ENCODE measurements at regions not wholly inside any gene's neighbourhood (a gene's known extent, or its start where the extent isn't known, plus 50 kb on each side); places are given as distances from the start of the nearest gene placed in this dataset.

DNA sequence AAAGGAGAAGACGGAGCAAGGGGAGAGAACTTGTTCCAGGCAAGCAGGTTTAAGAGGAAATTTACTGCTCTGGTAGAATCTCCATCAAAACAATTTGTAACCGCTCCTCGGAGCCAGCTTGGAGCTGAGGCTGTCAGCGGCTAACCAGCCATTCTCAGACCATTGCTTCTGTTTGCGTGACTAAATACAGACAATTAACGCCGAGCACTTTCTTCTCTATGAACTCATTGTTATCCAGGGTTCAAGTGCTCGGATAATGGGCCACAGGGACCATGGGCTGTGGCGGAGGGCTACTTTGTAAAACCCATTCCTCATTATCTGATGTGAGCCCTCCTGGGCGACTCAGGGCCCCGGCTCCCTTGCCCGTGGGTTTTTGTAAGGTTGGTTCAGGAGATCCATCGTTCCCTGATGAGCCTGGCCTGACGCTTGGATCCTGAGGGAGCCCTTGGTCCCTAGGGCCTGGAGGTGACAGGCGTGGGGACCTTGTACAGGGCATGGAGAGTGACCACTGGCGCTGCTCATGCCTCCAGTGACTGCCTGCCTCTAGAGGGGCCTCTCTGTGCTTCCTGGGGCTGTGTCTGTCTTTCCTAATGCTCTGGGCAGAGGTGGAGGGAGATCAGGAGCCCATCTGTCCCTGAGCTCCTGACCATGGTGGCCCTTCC, 61.5 kb upstream of the ZNF536 start:
- no peak for DNase-seq

DNA sequence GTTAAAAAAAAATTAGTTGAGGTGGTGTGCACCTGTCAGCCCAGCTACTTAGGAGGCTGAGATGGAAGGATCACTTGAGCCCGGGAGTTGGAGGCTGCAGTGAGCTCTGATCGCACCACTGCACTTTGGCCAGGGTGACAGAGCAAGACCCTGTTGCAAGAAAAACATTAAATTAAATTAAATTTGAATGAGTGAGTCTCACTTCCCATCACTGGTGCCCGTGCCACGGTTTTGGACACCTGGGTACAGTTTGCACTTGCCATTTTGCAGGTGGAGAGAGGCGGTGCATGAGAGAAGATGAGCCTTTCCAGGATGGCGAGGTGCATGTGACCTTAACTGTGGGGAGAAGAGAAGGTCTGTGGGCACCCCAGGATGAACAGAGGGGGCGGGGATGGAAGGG, 60.3 kb upstream of the ZNF536 start:
- no peak for DNase-seq

DNA sequence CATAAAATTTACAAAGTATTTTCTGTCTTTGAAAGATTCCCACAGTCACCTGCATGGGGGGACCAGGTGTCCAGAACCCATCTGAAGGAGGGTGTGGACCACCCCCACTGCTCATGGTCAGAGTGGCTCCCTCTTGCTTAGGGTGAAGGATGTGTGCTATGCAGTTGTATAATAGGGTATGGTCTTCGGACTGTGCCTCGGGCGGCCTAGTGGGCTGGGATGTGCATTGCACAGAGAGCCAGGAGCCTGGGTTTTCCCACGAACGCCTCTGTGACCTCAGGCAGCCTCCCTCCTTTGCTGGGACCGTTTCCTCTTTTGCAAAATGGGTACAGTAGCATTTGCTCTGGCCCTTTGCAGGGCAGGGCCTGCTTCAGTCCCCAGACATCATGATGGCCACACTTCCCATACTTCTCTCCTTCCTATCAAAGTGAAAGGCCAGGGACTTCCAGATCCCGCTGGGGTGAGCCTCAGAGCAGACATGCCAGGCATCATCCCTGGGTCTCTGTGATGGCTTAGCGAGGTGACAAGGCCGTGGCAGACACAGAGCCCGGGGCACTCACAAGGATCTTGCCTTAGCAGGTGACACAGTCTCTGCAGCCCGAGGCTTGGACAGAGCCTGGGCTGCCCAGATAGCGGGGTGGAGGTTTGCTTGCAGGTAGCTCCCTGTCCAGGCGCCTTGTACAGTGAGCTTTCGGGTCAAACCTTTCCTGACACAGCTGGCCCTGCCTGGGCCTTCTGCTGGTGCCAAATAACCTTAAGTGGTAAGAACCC, 59.4 kb upstream of the ZNF536 start:
- no peak for DNase-seq

DNA sequence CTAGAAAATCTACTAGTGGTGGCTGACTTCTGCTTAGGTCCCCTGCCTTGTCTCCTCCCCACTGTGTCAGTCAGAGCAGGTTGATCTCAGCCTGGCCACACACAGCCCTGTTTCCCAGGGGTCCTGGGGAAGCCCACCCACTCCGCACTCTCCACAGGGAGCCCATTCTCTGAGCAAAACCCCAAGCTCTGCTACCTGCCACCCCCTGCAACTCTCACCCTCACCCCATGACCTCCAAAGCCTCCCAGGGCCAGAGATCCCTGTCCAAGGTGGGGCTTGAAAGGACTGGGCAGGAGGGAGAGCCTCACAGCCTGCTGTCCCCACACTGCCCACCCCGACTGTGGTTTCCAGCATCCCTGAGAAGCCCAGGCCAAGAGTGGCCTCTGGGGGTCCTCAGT, 58.8 kb upstream of the ZNF536 start:
- no peak for DNase-seq

DNA sequence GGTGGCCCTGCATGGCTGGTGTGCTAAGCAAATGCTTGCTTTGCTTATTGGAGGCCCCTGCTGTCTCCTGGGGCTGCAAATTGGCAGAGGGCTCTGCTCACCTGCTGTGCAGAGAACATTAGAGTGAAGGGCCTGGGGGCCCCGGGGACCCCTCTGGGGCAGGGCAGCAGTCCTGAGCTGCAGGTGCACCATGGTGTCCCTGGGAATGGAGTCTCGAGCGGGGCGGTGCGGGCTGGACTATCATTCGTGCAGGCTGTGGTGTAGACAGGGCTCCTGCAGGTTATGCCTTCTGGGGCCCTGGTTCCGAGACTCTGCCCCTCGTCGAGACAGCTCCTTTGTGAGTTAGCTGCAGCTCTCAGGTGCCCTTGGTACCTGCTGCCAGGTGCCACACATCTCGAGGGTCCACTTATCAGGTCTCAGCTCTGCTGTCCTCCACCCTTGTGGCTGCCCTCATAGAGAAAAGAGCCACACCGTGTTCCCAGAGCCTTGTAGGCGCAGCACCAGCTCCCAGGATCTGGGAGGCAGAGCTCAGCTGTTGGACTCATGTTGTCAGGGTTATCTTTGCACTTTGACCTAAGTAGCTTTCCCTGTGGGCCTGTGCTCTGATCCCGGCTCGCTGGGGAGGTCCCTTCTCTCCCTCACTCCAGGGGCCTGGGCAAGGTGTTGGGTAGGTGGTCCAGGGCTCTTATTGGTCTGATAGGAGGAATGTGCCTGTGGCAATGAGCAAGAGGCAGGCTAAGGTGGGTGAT, 58.0 kb upstream of the ZNF536 start:
- DNase-seq = no peak

DNA sequence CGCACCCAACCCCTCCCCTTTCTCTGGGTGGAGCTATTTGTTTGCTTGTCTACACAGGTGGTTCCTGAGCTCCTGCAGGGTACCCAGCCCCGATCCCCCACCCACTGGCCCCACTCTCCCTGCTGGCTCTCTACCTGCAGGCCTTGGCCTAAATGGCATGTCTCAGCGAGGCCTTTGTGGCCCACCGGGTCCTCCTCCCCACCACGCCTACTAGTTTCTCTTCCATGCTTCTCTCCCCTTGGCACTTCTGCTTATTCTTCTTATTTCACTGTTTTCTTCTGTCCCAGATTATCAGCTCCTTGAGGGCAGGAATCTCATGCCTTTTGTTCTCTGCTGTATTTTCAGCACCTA, 57.4 kb upstream of the ZNF536 start:
- DNase-seq = no peak

DNA sequence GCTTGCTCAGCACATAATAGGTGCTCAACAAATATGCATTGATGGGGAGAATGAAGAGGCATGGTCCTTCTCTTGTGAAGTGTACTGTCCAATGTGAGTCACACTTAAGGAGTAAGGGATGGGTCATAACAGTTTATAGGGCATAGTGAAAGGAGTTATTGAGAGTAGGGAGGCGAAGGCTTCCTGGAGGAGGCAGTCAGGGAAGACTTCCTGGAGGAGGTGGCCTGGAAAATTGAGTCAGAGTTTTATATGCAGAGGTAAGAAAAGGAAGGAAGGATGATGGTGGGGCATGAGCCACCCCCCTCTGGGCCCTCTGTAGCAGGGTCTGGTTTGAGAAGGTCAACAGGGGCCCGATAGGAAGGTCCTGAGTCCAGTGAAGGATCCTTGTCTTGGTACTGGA, 57.0 kb upstream of the ZNF536 start:
- DNase-seq = no peak

DNA sequence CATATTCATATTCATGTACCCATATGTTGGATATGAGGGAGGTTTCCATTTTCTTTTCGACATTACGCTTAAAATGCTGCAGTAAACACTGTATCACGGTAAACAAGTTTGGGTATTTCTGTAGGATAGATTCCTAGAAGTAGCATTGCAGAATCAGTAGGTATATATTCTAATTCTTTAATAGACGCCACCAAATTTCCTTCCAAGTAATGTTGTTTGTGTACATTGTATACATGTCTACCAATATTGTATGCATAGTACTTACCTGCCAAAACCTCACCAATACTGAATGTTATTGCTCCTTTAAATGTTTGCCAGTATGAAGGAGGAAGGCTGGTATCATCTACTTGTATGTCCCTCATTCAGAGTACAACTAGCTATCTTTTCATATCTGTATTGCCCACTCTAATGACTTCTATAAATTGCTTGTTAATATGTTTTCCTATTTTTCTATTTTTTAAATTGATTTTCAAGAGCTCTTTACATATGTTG, 56.1 kb upstream of the ZNF536 start:
- no peak for DNase-seq

DNA sequence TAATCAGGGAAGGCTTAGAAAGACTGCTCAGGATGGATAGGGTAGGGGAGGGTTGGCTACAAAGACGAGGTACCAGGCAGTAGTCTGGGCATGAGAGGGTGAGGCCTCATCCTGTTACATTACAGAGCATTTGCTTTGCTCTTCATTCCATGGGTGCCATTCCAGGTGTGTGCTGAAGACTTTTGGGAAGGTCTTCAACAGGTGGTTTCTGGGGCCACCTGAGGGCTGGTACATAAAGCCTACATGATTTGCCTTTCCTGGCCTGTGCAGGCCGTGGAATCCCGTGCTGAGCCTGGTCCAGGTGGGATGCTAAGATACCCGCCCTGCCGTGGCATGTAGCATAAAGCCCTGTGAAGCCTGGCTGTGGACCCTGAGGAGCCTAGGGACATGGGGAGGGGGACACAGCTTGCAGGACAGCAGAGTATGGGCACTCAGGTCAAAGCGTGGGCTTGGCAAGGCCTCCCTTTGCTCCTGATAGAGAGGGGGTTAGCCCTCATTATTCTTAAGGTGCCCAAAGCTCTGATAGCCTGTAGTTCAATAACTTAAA, 55.6 kb upstream of the ZNF536 start:
- no peak for DNase-seq

DNA sequence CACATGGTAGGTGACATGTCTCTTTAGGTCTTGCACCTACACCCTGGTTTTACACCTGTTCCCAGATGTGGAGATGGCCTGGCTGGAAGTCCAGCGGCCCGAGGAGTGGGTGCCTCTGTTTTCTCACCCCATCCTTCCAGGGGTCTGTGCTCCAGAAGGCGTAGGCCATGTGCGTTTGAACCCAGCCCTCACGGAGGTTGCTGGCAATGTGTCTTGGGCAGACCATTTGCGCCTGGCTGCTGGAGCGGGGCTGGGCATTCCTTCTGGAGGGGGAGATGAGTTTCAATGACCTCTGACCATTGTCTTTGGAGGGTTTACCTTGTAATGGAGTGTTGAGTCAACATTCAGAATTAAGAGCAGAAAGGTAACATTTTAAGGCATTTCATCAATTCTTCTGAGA, 54.8 kb upstream of the ZNF536 start:
- DNase-seq = no peak

DNA sequence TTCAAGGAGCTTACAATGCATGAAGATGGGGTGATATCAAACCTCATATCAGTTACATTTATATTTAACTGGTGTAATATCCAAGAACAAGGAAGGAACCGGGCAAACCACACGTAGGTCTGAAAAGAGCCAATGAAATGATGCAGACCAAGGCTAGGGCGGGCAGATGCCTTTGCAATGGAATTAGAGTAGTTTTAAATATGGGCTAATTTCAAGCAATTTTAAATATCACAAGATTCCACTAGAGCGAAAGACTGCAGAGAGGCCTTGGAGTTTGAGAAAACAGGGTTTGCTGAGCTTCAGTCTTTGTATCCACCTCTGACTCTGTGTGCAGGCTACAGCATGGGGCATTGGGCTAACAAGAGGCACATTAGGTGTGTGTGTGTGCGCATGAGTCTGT, 53.9 kb upstream of the ZNF536 start:
- no peak for DNase-seq

DNA sequence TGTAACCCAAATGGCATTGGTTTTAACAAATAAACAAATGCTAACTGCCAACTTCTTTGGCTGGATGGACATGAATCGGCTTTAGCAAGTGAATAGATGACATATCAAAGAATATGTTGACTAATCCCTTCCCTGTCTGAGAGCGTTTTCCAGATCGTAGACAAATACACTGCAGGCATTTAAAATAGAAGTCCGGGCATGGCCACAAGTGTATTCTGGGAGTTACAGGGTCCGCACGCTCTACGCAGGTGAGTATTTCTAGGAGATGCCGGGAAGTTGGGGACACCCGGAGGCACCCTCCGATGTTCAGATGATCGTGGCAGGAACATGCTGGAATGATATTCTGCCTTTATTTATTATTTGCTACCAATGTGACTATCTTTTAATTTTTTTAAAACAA, 53.2 kb upstream of the ZNF536 start:
- no peak for DNase-seq

DNA sequence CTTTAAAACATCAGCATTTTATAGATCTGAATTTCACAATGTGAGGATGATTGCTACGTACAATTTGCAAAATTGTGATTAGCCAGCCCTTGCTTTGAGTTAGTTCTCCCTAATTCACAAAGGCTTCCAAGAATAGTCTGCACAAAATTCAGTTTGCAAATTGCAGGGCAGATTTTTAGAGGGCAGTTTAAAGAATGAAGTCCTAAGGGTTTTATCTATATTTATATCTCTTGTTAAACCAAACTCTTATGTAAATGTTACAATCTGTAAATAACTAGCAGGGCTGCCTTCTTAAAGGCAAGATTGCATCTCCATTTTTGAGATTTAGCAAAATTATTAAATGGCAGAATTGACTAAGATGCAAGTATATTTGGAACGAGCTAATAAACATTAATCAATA, 52.8 kb upstream of the ZNF536 start:
- no peak for DNase-seq

DNA sequence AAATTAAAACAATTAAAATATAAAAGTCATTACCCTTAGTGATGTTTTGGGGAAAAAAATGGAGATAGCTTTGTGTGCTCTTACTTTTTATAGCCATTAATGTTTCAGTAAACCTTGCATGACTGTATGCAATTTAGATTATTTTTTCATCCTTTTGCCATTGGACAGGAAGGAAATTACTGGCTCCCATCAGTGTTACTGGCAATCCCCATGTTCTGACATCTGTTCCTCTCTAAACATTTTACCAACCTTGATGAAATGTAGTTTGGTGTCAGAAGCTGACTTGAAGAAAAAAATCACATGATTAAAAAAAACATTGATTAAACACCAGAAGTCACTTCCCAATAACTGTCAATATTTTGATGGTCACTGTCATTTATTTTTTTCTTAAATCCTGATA, 52.3 kb upstream of the ZNF536 start:
- no peak for DNase-seq

DNA sequence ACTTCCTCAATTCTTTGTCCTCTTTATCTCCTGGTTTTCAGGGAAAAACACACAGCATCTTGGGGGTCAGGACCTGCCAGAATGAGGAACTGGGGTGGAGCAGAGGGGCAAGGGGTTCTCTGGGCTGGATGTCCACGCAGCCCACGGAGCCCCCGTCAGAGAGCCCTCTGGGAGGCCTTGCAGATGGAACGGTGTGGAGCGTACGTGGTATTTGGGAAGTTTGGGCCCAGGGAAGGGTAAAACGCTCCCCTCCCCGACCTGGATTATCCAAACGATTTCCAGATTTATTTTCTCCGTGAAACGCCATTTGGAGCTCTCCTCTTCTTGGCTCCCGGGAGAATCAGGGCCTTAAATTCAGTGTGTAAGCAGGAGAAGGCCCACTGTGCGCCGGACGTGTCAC, 51.7 kb upstream of the ZNF536 start:
- DNase-seq = no peak

DNA sequence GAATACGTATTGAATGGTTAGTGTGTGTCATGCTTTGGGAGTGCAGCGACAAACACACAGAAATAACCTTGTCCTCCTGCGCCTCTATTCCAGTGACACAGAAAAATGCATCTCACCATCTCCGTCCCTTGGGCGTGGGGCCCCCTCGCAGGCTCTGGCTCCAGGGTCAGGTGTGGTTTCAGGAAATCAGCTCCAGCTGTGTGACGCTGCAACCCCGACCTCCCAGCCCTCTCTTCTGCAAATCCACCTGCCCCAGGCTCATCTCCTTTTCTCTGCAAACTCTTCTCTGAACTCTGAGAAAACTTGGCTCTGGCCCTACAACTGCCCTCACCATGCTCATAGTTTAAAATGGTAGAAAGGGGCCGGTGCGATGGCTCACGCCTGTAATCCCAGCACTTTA, 51.3 kb upstream of the ZNF536 start:
- DNase-seq = no peak
